ENCODE measurements at regions not wholly inside any gene's neighbourhood (a gene's known extent, or its start where the extent isn't known, plus 50 kb on each side); places are given as distances from the start of the nearest gene placed in this dataset.

- Mint-ChIP-seq H3K4me3 (no peak overlapping the region), H3K36me3 (no peaks in the 10 kb centered on the region), H3K27ac (no peak overlapping the region), H3K27me3 (ENCODE audit: low read depth) (no peaks in the 10 kb centered on the region), H3K4me1 (peaks cover 12% of the 10 kb centered on the region), H3K9me3 (no peaks in the 10 kb centered on the region)
- TF ChIP-seq E2F4 (CRISPR knock-in tag; IDR thresholded peaks at IDR 0.05; ENCODE audit: borderline replicate concordance, low read depth) (no peak), EMX1 (CRISPR knock-in tag; IDR thresholded peaks at IDR 0.05) (no peak), ATF1 (CRISPR knock-in tag; IDR thresholded peaks at IDR 0.05) (no peak), JAZF1 (CRISPR knock-in tag; IDR thresholded peaks at IDR 0.05) (no peak)
- ChIA-PET POLR2A (no interaction called here), CTCF (no interaction called here)
- ATAC-seq (no peak), DNase-seq (ENCODE audit: low spot score) (no peak)
Observed at GRCh38 chrX:40832723-40833122, 97.4 kb upstream of the MED14 start.

- Mint-ChIP-seq H3K27ac (no peak overlapping the region), H3K36me3 (peaks cover 5% of the 10 kb centered on the region; the same call in 1 of the 2 replicates), H3K4me1 (peaks cover 12% of the 10 kb centered on the region), H3K27me3 (ENCODE audit: low read depth) (no peaks in the 10 kb centered on the region), H3K9me3 (peaks cover 5% of the 10 kb centered on the region), H3K4me3 (no peak overlapping the region)
- POLR2A ChIA-PET: no interaction called here
- no peak for DNase-seq (ENCODE audit: low spot score)
- no peak for ATAC-seq
- CTCF ChIA-PET: no interaction called here
- TF ChIP-seq E2F4 (CRISPR knock-in tag; IDR thresholded peaks at IDR 0.05; ENCODE audit: borderline replicate concordance, low read depth) (no peak), ZNF263 (CRISPR knock-in tag; IDR thresholded peaks at IDR 0.05; ENCODE audit: low read depth) (no peak), ATF1 (CRISPR knock-in tag; IDR thresholded peaks at IDR 0.05) (no peak), NFYB (CRISPR knock-in tag; conservative IDR thresholded peaks at IDR 0.05; ENCODE audit: low read depth) (no peak), TEAD1 (CRISPR knock-in tag; IDR thresholded peaks at IDR 0.05) (no peak), IRF2 (CRISPR knock-in tag; IDR thresholded peaks at IDR 0.05; ENCODE audit: borderline replicate concordance, low read depth) (no peak), ZNF138 (CRISPR knock-in tag; conservative IDR thresholded peaks at IDR 0.05) (no peak), TEAD4 (CRISPR knock-in tag; IDR thresholded peaks at IDR 0.05) (no peak), NFATC4 (CRISPR knock-in tag; IDR thresholded peaks at IDR 0.05) (no peak), ZBTB21 (CRISPR knock-in tag; IDR thresholded peaks at IDR 0.05; ENCODE audit: borderline replicate concordance) (no peak), ZNF396 (CRISPR knock-in tag; IDR thresholded peaks at IDR 0.05; ENCODE audit: borderline replicate concordance) (no peak), MYBL2 (CRISPR knock-in tag; IDR thresholded peaks at IDR 0.05) (no peak)
Observed at GRCh38 chrX:40834225-40834624, 98.9 kb upstream of the MED14 start.

GRCh38 chrX:40835526-40835925, 100.2 kb upstream of the MED14 start:
- no peaks in the 10 kb centered on the region for H3K27me3 Mint-ChIP-seq (ENCODE audit: low read depth)
- no peak for TF ChIP-seq ZBTB43 (CRISPR knock-in tag; IDR thresholded peaks at IDR 0.05)
- no peak for TF ChIP-seq PREB (CRISPR knock-in tag; IDR thresholded peaks at IDR 0.05; ENCODE audit: borderline replicate concordance)
- TF ChIP-seq KAT7 (CRISPR knock-in tag; IDR thresholded peaks at IDR 0.05; ENCODE audit: borderline replicate concordance): no peak
- no peak for TF ChIP-seq MAX (CRISPR knock-in tag; IDR thresholded peaks at IDR 0.05)
- TF ChIP-seq ZNF281 (CRISPR knock-in tag; IDR thresholded peaks at IDR 0.05): no peak
- TF ChIP-seq GRHL2 (CRISPR knock-in tag; IDR thresholded peaks at IDR 0.05; ENCODE audit: insufficient replicate concordance, severe bottlenecking): no peak
- no peak for TF ChIP-seq AR (CRISPR knock-in tag; IDR thresholded peaks at IDR 0.05)
- TF ChIP-seq E2F4 (CRISPR knock-in tag; IDR thresholded peaks at IDR 0.05; ENCODE audit: borderline replicate concordance, low read depth): no peak

More at GRCh38 chrX:40835526-40835925, 100.2 kb upstream of the MED14 start:
- POLR2A ChIA-PET: no interaction called here
- CTCF ChIA-PET: interaction anchor here (0.6 kb wide), 1 partner anchor 45 kb away, joined by 3 read pairs; no protein-coding TSS in a partner anchor
- H3K36me3 Mint-ChIP-seq: peaks cover 18% of the 10 kb centered on the region
- peak overlapping the region; percentile 73 for H3K27ac Mint-ChIP-seq
- peaks cover 14% of the 10 kb centered on the region for H3K9me3 Mint-ChIP-seq
- peaks cover 12% of the 10 kb centered on the region for H3K4me1 Mint-ChIP-seq
- H3K4me3 Mint-ChIP-seq: no peak overlapping the region
- ATAC-seq (no peak), DNase-seq (ENCODE audit: low spot score) (no peak)
